HL-60 (cell line): ENCODE measurements at regions not wholly inside any gene's neighbourhood (a gene's known extent, or its start where the extent isn't known, plus 50 kb on each side); places are given as distances from the start of the nearest gene placed in this dataset.

Experiments
- CTCF ChIP-seq: IDR thresholded peaks from one replicate; pipeline ENCODE4 v1.5.1; 2011; ENCODE audit warnings: low read length, control low read depth, inconsistent platforms; ENCODE audit not compliant: insufficient read depth
- GABPA ChIP-seq: IDR thresholded peaks from 2 replicates; pipeline ENCODE4 v1.6.1; 2012; ENCODE audit warnings: low read depth
- POLR2AphosphoS5 ChIP-seq: IDR thresholded peaks from 2 replicates; pipeline ENCODE4 v1.6.1; 2012; ENCODE audit warnings: low read depth
- REST ChIP-seq: IDR thresholded peaks from 2 replicates; pipeline ENCODE4 v1.6.1; 2012; ENCODE audit warnings: low read depth; ENCODE audit not compliant: insufficient replicate concordance
- SPI1 ChIP-seq: IDR thresholded peaks from 2 replicates; pipeline ENCODE4 v1.6.1; 2012; ENCODE audit warnings: low read depth, mild to moderate bottlenecking, borderline replicate concordance

GRCh38 chr10:56836659-56837058 is 475.6 kb upstream of the ZWINT start:
- TF ChIP-seq CTCF: no peak
- TF ChIP-seq REST: no peak
- no peak for TF ChIP-seq POLR2AphosphoS5
- no peak for TF ChIP-seq SPI1
- no peak for TF ChIP-seq GABPA
